H9 (cell line): ENCODE measurements at regions not wholly inside any gene's neighbourhood (a gene's known extent, or its start where the extent isn't known, plus 50 kb on each side); places are given as distances from the start of the nearest gene placed in this dataset.

Source experiments
- DNase-seq: peaks from one replicate; pipeline ENCODE4 v3.0.0-alpha.2; 2017
- H2AFZ ChIP-seq: one replicate; pipeline ENCODE4 v1.6.1; 2013; ENCODE audit warnings: mild to moderate bottlenecking, low read length, control low read depth, moderate library complexity
- H2AK5ac ChIP-seq: 2 replicates; pipeline ENCODE4 v1.6.1; 2013; ENCODE audit warnings: low read length, control low read depth, mixed read lengths; ENCODE audit not compliant: insufficient read length
- H2BK120ac ChIP-seq: one replicate; pipeline ENCODE4 v1.6.1; 2013; ENCODE audit warnings: low read depth, mild to moderate bottlenecking, low read length, control low read depth, inconsistent platforms; ENCODE audit not compliant: poor library complexity, severe bottlenecking
- H2BK12ac ChIP-seq: 2 replicates; pipeline ENCODE4 v1.6.1; 2013; ENCODE audit warnings: low read length, control low read depth, mixed read lengths, low read depth; ENCODE audit not compliant: insufficient read length
- H2BK15ac ChIP-seq: 2 replicates; pipeline ENCODE4 v1.6.1; 2013; ENCODE audit warnings: low read depth, low read length, control low read depth
- H2BK20ac ChIP-seq: one replicate; pipeline ENCODE4 v1.6.1; 2013; ENCODE audit warnings: low read depth, mild to moderate bottlenecking, low read length, control low read depth, inconsistent platforms; ENCODE audit not compliant: poor library complexity, severe bottlenecking
- H2BK5ac ChIP-seq: 2 replicates; pipeline ENCODE4 v1.6.1; 2013; ENCODE audit warnings: low read length, control low read depth, mixed read lengths; ENCODE audit not compliant: insufficient read length
- H3K14ac ChIP-seq: 2 replicates; pipeline ENCODE4 v1.6.1; 2013; ENCODE audit warnings: low read length, control low read depth; ENCODE audit not compliant: insufficient read depth
- H3K18ac ChIP-seq: 2 replicates; pipeline ENCODE4 v1.6.1; 2013; ENCODE audit warnings: low read depth, mild to moderate bottlenecking, mixed read lengths, low read length, control low read depth; ENCODE audit not compliant: insufficient read length
- H3K23ac ChIP-seq: 2 replicates; pipeline ENCODE4 v1.6.1; 2013; ENCODE audit warnings: low read length, control low read depth, mixed read lengths, low read depth; ENCODE audit not compliant: insufficient read length
- H3K23me2 ChIP-seq: 2 replicates; pipeline ENCODE4 v1.6.1; 2013; ENCODE audit warnings: low read depth, mild to moderate bottlenecking, mixed read lengths, low read length, control low read depth; ENCODE audit not compliant: insufficient read length, poor library complexity, severe bottlenecking
- H3K27ac ChIP-seq: 2 replicates; pipeline ENCODE4 v1.5.1; 2013; ENCODE audit warnings: low read length, control low read depth, mixed read lengths, low read depth; ENCODE audit not compliant: insufficient read length
- H3K27me3 ChIP-seq: 2 replicates; pipeline ENCODE4 v1.6.1; 2013; ENCODE audit warnings: low read length, control low read depth, inconsistent platforms; ENCODE audit not compliant: insufficient read depth
- H3K4ac ChIP-seq: 2 replicates; pipeline ENCODE4 v1.6.1; 2013; ENCODE audit warnings: low read depth, mild to moderate bottlenecking, control low read depth, inconsistent platforms, low read length, moderate library complexity
- H3K4me1 ChIP-seq: 2 replicates; pipeline ENCODE4 v1.6.1; 2013; ENCODE audit warnings: low read length, control low read depth, inconsistent platforms; ENCODE audit not compliant: insufficient read depth
- H3K4me2 ChIP-seq: 2 replicates; pipeline ENCODE4 v1.6.1; 2013; ENCODE audit warnings: low read length, control low read depth, mixed read lengths; ENCODE audit not compliant: insufficient read length, insufficient read depth
- H3K56ac ChIP-seq: 2 replicates; pipeline ENCODE4 v1.6.1; 2013; ENCODE audit warnings: low read depth, mild to moderate bottlenecking, mixed read lengths, low read length, control low read depth; ENCODE audit not compliant: insufficient read length
- H3K79me1 ChIP-seq: 2 replicates; pipeline ENCODE4 v1.6.1; 2013; ENCODE audit warnings: low read depth, mild to moderate bottlenecking, moderate library complexity, low read length, control low read depth, inconsistent platforms; ENCODE audit not compliant: insufficient read depth, poor library complexity, severe bottlenecking
- H3K79me2 ChIP-seq: 2 replicates; pipeline ENCODE4 v1.6.1; 2013; ENCODE audit warnings: low read length, control low read depth, inconsistent platforms; ENCODE audit not compliant: insufficient read depth
- H3K9ac ChIP-seq: 2 replicates; pipeline ENCODE4 v1.6.1; 2013; ENCODE audit warnings: low read length, control low read depth, mixed read lengths; ENCODE audit not compliant: insufficient read length; ENCODE audit errors: extremely low read depth
- H3K9me3 ChIP-seq: one replicate; pipeline ENCODE4 v1.6.1; 2013; ENCODE audit warnings: low read depth, low read length, inconsistent platforms; ENCODE audit not compliant: control insufficient read depth
- H3T11ph ChIP-seq: one replicate; pipeline ENCODE4 v1.6.1; 2013; ENCODE audit warnings: mild to moderate bottlenecking, low read length, control low read depth, inconsistent platforms
- H4K20me1 ChIP-seq: one replicate; pipeline ENCODE4 v1.6.1; 2013; ENCODE audit not compliant: control insufficient read depth, insufficient read length, insufficient read depth
- H4K5ac ChIP-seq: 2 replicates; pipeline ENCODE4 v1.6.1; 2013; ENCODE audit warnings: low read depth, mild to moderate bottlenecking, mixed read lengths, low read length, control low read depth; ENCODE audit not compliant: insufficient read length
- H4K8ac ChIP-seq: replicated peaks from 2 replicates; pipeline ENCODE4 v1.6.1; 2013; ENCODE audit warnings: low read length, control low read depth, mixed read lengths, low read depth; ENCODE audit not compliant: insufficient read length
- H4K91ac ChIP-seq: 2 replicates; pipeline ENCODE4 v1.6.1; 2013; ENCODE audit warnings: low read depth, mild to moderate bottlenecking, moderate library complexity, mixed read lengths, low read length, control low read depth; ENCODE audit not compliant: insufficient read length
- H3K27ac Mint-ChIP-seq, 3 experiments: 2 replicates in 2 of 3; 3 replicates in 1 of 3; pipeline ENCODE4 v1.8.0; 2020 to 2021; ENCODE audit warnings: mixed read lengths in 3 of 3, mild to moderate bottlenecking in 1 of 3, moderate library complexity in 1 of 3
- H3K27me3 Mint-ChIP-seq: 2 replicates; pipeline ENCODE4 v1.8.0; 2021; ENCODE audit warnings: low read depth, mild to moderate bottlenecking, moderate library complexity, mixed read lengths
- H3K36me3 Mint-ChIP-seq, 3 experiments: 2 replicates in 2 of 3; 3 replicates in 1 of 3; pipeline ENCODE4 v1.8.0; 2020 to 2021; ENCODE audit warnings: low read depth in 3 of 3, mixed read lengths in 3 of 3; ENCODE audit not compliant: insufficient read depth in 1 of 3
- H3K4me1 Mint-ChIP-seq, 2 experiments: 2 replicates each; pipeline ENCODE4 v1.8.0; 2020; ENCODE audit warnings: mixed read lengths in 2 of 2
- H3K4me3 Mint-ChIP-seq, 2 experiments: 2 replicates in 1 of 2; 3 replicates in 1 of 2; pipeline ENCODE4 v1.8.0; 2020 to 2021; ENCODE audit warnings: mild to moderate bottlenecking in 2 of 2, mixed read lengths in 2 of 2, moderate library complexity in 1 of 2
- H3K9me3 Mint-ChIP-seq, 2 experiments: 2 replicates in 1 of 2; 3 replicates in 1 of 2; pipeline ENCODE4 v1.8.0; 2020; ENCODE audit warnings: mild to moderate bottlenecking in 2 of 2, mixed read lengths in 2 of 2, moderate library complexity in 1 of 2
- WGBS: extraction: QIAGEN DNeasy Blood & Tissue Kit; methylation state at CpG from one replicate; pipeline ENCODE4 v1.1.7; 2013; ENCODE audit warnings: missing lambda C conversion rate, low lambda C conversion rate, mixed read lengths; ENCODE audit not compliant: insufficient read length; ENCODE audit errors: extremely low coverage; 5-methylcytosine and 5-hydroxymethylcytosine counted together
- TF ChIP-seq, protein P1 (sequence below): fragments of 200-600 bp; sonication (generic); conservative IDR thresholded peaks from 3 replicates; pipeline ENCODE4 v1.8.0; 2021; ENCODE audit warnings: antibody characterized with exemption, mild to moderate bottlenecking

DNA sequence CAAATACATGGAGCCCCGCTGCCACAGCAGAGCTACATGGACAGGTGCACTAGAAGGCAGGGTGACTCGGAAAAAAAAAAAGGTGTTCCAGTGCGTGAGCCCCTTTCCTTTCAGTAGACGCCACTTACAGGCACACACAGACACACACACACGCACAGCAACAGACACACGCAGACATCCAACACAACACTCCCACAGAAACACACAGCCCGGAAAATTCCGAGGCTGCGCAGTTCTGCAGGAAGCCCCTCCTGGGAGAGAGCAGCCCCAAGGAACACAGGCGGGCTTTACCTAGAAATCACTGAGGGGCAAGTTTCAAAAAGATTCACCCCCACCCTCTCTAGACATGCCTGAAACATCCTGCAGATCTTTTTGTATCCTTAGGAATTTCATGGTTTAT lies 136.0 kb upstream of the WSB1 start:
- no peak overlapping the region for H2AFZ ChIP-seq
- H3K79me1 ChIP-seq: no peaks in the 10 kb centered on the region
- H2AK5ac ChIP-seq: no peak overlapping the region
- TF ChIP-seq, protein P1, sequence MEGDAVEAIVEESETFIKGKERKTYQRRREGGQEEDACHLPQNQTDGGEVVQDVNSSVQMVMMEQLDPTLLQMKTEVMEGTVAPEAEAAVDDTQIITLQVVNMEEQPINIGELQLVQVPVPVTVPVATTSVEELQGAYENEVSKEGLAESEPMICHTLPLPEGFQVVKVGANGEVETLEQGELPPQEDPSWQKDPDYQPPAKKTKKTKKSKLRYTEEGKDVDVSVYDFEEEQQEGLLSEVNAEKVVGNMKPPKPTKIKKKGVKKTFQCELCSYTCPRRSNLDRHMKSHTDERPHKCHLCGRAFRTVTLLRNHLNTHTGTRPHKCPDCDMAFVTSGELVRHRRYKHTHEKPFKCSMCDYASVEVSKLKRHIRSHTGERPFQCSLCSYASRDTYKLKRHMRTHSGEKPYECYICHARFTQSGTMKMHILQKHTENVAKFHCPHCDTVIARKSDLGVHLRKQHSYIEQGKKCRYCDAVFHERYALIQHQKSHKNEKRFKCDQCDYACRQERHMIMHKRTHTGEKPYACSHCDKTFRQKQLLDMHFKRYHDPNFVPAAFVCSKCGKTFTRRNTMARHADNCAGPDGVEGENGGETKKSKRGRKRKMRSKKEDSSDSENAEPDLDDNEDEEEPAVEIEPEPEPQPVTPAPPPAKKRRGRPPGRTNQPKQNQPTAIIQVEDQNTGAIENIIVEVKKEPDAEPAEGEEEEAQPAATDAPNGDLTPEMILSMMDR: no peak
- no peak overlapping the region for H3K23ac ChIP-seq
- WGBS: no CpG with 5 or more reads among the region's 10 CpGs
- H3K56ac ChIP-seq: no peak overlapping the region
- Mint-ChIP-seq H3K27me3 (peaks cover 3% of the 10 kb centered on the region; the same call in 1 of the 2 replicates), H3K4me3 (no peak overlapping the region; a peak in 1 of 5 replicates), H3K27ac (no peak overlapping the region), H3K9me3 (peaks cover 74 to 77% of the 10 kb centered on the region in 2 experiments), H3K4me1 (no peaks in the 10 kb centered on the region), H3K36me3 (peaks cover 0 to 22% (median 5%) of the 10 kb centered on the region in 3 experiments; a peak in 4 of 7 replicates)
- no peak overlapping the region for H3T11ph ChIP-seq
- H2BK5ac ChIP-seq: no peak overlapping the region
- H2BK20ac ChIP-seq: no peak overlapping the region
- H4K91ac ChIP-seq: no peak overlapping the region
- H3K9ac ChIP-seq: no peak overlapping the region
- H3K4me1 ChIP-seq: no peaks in the 10 kb centered on the region
- no peak overlapping the region for H3K4ac ChIP-seq
- no peaks in the 10 kb centered on the region for H4K20me1 ChIP-seq
- no peak overlapping the region for H3K4me2 ChIP-seq
- no peak overlapping the region for H3K14ac ChIP-seq
- H3K27me3 ChIP-seq: no peaks in the 10 kb centered on the region
- DNase-seq: no peak
- H3K9me3 ChIP-seq: peaks cover 71% of the 10 kb centered on the region
- no peak overlapping the region for H3K18ac ChIP-seq
- no peak overlapping the region for H2BK120ac ChIP-seq
- no peaks in the 10 kb centered on the region for H3K23me2 ChIP-seq
- no peak overlapping the region for H4K8ac ChIP-seq
- H3K79me2 ChIP-seq: no peaks in the 10 kb centered on the region
- H4K5ac ChIP-seq: no peak overlapping the region
- no peak overlapping the region for H2BK12ac ChIP-seq
- no peak overlapping the region for H2BK15ac ChIP-seq
- H3K27ac ChIP-seq: no peak overlapping the region
